ENCODE measurements at regions not wholly inside any gene's neighbourhood (a gene's known extent, or its start where the extent isn't known, plus 50 kb on each side); places are given as distances from the start of the nearest gene placed in this dataset.

DNA sequence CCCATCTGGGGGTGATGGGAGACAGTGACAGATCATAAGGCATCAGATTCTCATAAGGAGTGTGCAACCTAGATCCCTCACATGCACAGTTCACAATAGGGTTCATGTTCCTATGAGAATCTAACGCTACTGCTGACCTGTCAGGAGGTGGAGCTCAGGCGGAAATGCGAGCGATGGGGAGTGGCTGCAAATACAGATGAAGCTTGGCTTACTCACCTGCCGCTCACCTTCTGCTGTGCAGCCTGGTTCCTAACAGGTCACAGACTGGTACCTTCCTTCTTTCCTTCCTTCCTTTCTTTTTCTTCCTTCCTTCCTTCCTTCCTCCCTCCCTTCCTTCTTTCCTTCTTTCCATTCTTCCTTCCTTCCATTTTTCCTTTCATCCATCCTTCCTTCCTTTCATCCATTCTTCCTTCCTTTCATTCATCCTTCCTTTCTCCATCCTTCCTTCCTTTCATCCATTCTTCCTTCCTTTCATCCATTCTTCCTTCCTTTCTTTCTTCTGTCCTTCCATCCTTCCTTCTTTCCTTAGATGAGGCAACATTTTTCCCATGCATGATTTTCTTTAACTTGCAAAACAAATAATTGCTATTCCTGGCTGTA lies 370.0 kb upstream of the AUTS2 start:
- TF ChIP-seq POLR2A (IDR thresholded peaks at IDR 0.05) = no peak
- TF ChIP-seq, protein P1, sequence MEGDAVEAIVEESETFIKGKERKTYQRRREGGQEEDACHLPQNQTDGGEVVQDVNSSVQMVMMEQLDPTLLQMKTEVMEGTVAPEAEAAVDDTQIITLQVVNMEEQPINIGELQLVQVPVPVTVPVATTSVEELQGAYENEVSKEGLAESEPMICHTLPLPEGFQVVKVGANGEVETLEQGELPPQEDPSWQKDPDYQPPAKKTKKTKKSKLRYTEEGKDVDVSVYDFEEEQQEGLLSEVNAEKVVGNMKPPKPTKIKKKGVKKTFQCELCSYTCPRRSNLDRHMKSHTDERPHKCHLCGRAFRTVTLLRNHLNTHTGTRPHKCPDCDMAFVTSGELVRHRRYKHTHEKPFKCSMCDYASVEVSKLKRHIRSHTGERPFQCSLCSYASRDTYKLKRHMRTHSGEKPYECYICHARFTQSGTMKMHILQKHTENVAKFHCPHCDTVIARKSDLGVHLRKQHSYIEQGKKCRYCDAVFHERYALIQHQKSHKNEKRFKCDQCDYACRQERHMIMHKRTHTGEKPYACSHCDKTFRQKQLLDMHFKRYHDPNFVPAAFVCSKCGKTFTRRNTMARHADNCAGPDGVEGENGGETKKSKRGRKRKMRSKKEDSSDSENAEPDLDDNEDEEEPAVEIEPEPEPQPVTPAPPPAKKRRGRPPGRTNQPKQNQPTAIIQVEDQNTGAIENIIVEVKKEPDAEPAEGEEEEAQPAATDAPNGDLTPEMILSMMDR (IDR thresholded peaks at IDR 0.05) = no peak
